ENCODE measurements at regions not wholly inside any gene's neighbourhood (a gene's known extent, or its start where the extent isn't known, plus 50 kb on each side); places are given as distances from the start of the nearest gene placed in this dataset.

DNA sequence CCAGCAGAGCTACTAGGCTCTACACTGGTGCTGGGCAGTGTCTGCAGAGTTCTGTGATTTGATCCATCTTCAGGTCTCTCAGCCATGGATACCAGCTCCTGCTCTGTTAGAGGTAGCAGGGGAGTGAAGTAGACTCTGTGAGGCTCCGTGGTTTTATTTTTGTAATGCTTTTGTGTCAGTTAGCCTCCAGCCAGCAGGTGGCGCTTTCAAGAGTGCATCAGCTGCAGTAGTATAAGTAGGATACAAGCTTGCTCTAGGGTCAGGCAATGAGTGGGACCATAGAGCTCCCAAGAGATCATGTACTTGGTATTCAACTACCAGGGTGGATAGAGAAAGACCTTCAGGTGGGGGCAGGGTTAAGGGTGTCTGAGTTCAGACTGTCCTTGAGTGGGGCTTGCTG, 362.5 kb upstream of the TRAM1L1 start:
- DNase-seq: peak; percentile 21 to 41

DNA sequence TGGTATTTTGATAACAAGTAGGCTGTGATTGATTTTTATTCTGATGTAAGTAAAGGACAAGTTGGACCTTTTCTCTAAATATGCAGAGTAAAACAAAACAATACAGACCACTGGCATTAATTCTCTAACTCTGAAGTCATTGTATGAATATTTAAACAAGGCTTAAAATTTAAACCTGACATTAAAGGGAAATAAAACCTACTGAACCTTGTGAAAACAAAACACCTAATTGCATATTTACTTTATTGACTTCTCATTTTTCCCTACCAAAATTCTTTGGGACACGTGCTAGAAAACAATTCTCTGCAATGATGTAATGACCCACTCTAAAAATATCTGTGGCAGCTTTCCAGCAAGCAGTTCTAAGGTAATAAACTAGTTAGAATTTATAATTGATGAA, 369.7 kb upstream of the TRAM1L1 start:
- no peak for DNase-seq

GRCh38 chr4:117466388-117466787, 381.0 kb upstream of the TRAM1L1 start:
- no peak for DNase-seq

GRCh38 chr4:117467404-117467803, 382.0 kb upstream of the TRAM1L1 start:
- DNase-seq: no peak

GRCh38 chr4:117474987-117475386, 389.6 kb upstream of the TRAM1L1 start:
- no peak for DNase-seq

- DNase-seq: no peak
These were observed 392.5 kb upstream of the TRAM1L1 start for GRCh38 chr4:117477925-117478324.

GRCh38 chr4:117478702-117479101, 393.3 kb upstream of the TRAM1L1 start:
- DNase-seq: no peak

GRCh38 chr4:117479673-117480072, 394.3 kb upstream of the TRAM1L1 start:
- peak in 1 of 2 donors; percentile 18 for DNase-seq

- no peak for DNase-seq
These were observed 396.4 kb upstream of the TRAM1L1 start for GRCh38 chr4:117481742-117482141.

- no peak for DNase-seq
These were observed 403.3 kb upstream of the TRAM1L1 start for GRCh38 chr4:117488692-117489091.

- DNase-seq: no peak
These were observed 403.7 kb upstream of the TRAM1L1 start for GRCh38 chr4:117489107-117489506.

DNA sequence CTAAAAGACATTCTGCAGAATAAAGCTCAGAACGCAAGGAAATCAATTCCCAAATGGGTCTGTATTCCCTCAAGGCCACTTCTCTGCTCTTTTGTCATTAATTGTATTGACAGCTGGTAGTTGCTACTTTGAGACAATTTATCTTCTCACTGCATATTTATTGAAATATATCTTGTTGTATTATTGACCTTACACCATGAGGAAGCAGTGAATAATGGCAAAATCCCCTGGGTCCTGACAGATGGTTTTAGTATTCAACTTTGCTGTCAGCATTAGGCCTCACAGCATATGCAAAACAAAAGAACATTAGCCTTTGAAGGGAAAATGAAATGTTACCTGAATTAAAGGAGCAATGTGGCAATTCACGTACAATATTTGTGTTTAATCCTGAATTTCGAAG, 406.1 kb upstream of the TRAM1L1 start:
- no peak for DNase-seq

DNA sequence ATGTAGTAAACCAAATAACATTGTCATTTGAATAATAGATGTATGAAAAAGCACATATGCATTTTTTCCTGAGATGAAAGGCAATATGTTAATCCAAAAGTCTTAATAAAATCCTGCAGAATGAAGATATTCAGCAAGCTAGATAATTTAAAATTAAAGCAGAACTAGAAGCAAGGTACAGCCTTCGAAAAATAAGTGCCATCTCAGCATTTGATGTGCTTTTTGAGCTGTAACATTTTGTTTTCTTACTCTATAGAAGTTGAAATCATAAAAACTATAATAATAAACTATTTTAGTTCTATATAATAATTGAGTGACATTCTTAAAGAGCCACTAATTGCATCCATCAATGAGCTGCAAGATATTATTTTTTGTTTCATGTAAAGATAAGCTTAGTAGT, 410.4 kb upstream of the TRAM1L1 start:
- DNase-seq: no peak

DNA sequence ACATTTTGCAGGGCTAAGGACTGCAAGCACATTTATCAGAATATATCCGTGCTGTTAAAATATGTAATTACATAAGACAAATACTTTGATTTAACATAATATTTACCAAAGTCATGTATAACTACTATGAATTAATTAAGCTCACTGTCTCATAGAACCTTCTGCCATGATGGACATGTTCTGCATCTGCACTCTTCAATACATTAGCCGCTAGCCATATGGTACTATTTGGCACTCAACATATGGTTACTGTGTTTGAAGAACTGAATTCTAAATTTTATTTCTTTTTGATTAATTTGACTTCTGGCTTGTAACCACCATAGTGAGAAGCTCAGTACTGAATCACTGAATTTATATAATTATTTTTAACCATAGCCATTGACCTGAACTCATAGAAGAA, 427.0 kb upstream of the TRAM1L1 start:
- no peak for DNase-seq

DNA sequence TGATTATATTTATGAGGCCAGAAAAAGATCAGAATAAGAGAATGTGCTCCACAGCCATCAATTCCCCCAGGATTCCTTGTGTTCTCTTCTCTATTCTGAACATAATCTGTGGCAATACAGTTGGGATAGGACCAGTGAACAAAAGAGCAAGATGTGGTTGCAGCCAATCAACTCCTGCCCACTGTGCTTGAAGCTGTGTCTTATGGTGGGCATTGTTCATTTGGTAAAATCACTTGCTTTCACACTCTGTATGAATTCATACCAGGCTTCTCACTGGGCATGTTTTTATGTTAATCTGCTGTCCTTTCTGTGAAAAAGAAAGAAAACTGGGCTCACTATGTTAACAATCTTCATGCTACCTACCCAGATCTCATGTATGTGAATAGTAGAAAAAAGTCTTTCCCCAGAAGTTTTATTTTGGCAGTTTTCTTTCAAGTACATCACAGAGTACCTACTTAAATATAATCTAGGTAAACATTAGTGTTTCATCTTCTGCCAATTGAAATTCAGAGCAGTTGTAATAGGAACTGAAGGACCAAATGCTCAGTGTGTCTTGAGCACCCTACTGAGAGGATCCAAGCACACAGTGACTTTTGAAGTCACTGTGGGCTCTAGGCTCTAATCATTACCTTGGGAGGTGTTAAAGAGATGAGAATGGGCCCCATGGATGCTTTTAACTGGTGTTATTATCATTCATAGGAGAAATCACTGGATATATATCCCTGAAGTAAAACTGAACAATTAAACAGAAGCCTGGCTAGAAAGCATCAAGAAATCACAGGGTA, 429.2 kb upstream of the TRAM1L1 start:
- DNase-seq: no peak

- DNase-seq: no peak
These were observed 430.5 kb upstream of the TRAM1L1 start for GRCh38 chr4:117515921-117516320.

GRCh38 chr4:117527601-117528000, 442.2 kb upstream of the TRAM1L1 start:
- DNase-seq: no peak

GRCh38 chr4:117529401-117529800, 444.0 kb upstream of the TRAM1L1 start:
- no peak for DNase-seq

DNA sequence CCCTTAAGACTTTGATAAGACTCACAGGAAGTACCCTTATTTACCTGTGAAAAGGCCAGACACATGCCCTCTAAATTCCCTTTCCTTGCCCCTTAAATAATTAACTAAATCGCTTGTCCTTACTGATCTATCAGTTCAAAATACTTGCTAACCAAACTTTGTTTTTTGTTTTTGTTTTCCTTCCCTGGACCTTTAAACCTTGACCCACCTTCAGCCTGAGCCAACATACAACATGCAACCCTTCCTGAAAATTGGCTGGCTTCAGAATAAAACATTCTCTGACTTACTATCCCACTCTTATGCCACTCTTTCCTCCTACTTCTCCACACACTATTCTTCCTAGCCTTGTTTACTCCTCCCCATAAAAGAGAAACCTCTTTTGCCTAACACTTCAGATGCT, 448.1 kb upstream of the TRAM1L1 start:
- DNase-seq: no peak

- no peak for DNase-seq
These were observed 459.7 kb upstream of the TRAM1L1 start for GRCh38 chr4:117545039-117545438.

DNA sequence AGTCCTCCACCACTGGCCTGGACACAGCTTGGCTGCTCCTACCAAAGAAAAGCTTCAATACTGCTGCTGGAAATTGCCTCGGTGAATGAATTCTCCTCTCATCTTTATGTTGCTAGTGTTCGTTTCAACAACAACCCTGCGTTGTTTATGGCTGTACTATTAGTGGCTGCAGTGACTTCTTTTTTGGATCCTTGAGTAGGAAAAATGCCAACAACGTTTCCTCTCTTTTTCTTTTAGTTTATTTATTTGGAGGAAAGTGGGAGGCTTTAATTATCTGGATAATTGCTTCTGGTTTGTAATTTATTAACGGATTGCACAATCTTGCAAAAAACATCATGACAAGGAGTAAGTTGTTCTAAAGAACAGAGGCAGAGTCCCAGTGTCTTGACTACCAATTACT, 464.1 kb upstream of the TRAM1L1 start:
- DNase-seq: no peak

DNA sequence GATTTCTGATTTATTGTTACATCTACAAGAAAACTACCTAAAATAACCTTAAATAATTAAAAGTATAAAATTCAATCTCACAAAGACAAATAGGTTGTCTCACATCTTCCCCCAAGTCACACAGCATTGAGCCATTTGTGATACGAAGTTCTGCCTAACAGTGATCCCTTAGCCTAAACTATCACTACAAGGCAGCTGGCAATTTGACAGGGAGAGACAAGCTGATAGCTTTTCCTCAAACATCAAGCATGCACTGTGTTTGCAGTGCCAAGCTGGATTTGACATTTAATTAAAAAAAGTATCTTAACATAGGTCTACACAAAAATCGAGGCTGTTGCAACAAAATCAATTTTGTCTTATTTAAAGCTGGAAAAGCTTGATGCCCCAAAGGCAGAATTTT, 464.7 kb upstream of the TRAM1L1 start:
- no peak for DNase-seq

GRCh38 chr4:117560329-117560728, 474.0 kb upstream of the NDST3 start:
- no peak for DNase-seq

DNA sequence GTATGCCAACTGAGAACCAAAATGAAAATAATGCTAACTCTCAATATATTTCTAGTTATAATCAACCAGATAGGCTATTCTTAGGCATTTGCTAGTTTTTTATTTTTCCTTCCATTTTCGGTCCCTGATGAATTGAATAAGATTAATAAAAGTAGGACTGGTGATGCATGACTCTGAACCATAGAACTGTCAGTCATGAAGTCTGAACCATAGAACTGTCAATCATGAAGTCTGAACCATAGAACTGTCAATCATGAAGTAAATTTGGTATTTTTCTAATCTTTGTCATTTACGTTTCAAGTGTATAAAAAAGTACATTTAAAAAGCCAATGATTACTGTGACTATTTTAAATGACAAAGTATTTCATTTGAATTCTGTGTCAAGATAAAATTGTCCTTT, 460.2 kb upstream of the NDST3 start:
- no peak for DNase-seq

- DNase-seq: no peak
These were observed 458.4 kb upstream of the NDST3 start for GRCh38 chr4:117575850-117576249.
